Body of pancreas (tissue), 4 donors: ENCODE measurements at regions not wholly inside any gene's neighbourhood (a gene's known extent, or its start where the extent isn't known, plus 50 kb on each side); places are given as distances from the start of the nearest gene placed in this dataset.

ENCODE experiments used
- ATAC-seq: fragments of 150-250 bp; one replicate; pipeline ENCODE4 v1.9.1; 2016
- DNase-seq, 4 donors: peaks; one replicate each; pipeline ENCODE4 v3.0.0-alpha.2; 2019
- H3K27ac ChIP-seq, 4 donors: fragments of 200-600 bp; sonication (generic); 1 replicate in 3 of 4; 2 replicates in 1 of 4; pipeline versions ENCODE4 v1.5.1 to v1.6.1; 2016 to 2019; ENCODE audit warnings: mild to moderate bottlenecking in 1 of 4, mixed read lengths in 1 of 4, moderate library complexity in 1 of 4
- H3K27me3 ChIP-seq, 2 donors: fragments of 200-600 bp; sonication (generic); one replicate each; pipeline ENCODE4 v1.6.0; 2016; ENCODE audit warnings: mild to moderate bottlenecking in 1 of 2
- H3K36me3 ChIP-seq, 2 donors: fragments of 200-600 bp; sonication (generic); replicated peaks in 1 of 2; 2 replicates each; pipeline ENCODE4 v1.5.1; 2016; ENCODE audit warnings: low read depth in 2 of 2; ENCODE audit not compliant: insufficient read depth in 1 of 2
- H3K4me1 ChIP-seq: fragments of 200-600 bp; sonication (generic); one replicate; pipeline ENCODE4 v1.6.0; 2016
- H3K4me3 ChIP-seq, 2 donors: fragments of 200-600 bp; sonication (generic); 1 replicate in 1 of 2; 2 replicates in 1 of 2; pipeline ENCODE4 v1.5.1; 2016 to 2019
- H3K9me3 ChIP-seq, 3 donors: fragments of 200-600 bp; sonication (generic); 1 replicate in 2 of 3; 2 replicates in 1 of 3; pipeline ENCODE4 v1.5.1; 2016
- POLR2A ChIP-seq, 3 donors: fragments of 450-650 bp; IDR thresholded peaks; one replicate each; pipeline ENCODE4 v1.6.1; 2016; ENCODE audit warnings: antibody characterized with exemption in 3 of 3, mild to moderate bottlenecking in 2 of 3
- WGBS, 2 donors: methylation state at CpG; one replicate each; pipeline ENCODE4 v1.1.5; 2017; 5-methylcytosine and 5-hydroxymethylcytosine counted together
- intact Hi-C: fragments of 100-400 bp; cut with DNase I; formaldehyde crosslinking; loops from one replicate; pipeline ENCODE4 v1.15.1; 2023
- TF ChIP-seq, protein P1 (sequence below), 7 experiments: fragments of 450-650 bp in 4 of 7; fragments of 200-600 bp in 3 of 7; sonication (generic) in 3 of 7; IDR thresholded peaks; one replicate each; pipeline ENCODE4 v1.5.1; 2016 to 2019; ENCODE audit warnings: antibody characterized with exemption in 7 of 7

DNA sequence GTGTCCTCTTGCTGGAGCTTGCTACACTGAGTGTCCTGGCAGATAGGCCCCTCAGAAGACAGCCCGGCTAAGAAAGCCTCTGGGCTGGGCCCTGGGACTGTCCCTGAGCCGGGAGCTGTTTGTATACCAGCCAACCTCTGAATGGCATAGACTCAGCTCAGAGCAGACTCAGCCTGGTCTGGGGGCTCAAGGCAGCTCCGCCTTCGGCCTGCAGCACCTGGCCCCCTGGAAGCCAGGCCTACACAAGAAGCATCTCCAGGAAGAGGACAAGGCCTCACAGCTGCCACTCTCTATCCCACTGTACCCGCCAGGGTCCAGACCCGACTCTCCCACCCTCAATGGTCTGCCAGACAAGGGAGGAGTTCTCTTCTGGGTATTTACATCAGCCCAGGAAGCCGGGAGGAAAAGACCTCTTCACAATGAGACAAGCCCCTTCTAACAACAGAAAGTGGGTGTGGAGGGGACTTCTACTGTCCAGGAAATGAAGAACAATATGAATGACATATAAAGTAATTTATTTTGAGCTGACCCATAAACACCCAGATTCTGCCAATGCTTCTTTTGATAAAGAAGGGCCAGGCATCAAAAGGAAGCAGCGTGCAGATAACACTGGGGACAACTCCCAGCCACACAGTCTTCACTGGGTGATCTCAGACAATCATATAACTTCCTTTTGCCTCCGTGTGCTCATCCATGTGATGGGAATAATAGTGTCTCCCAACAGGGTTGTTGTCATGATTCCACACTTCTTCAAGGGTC is 110.2 kb downstream of the TPRA1 start:
- H3K4me1 ChIP-seq = no peaks in the 10 kb centered on the region
- H3K27me3 ChIP-seq = no peaks in the 10 kb centered on the region
- no peak overlapping the region for H3K27ac ChIP-seq
- TF ChIP-seq, protein P1, sequence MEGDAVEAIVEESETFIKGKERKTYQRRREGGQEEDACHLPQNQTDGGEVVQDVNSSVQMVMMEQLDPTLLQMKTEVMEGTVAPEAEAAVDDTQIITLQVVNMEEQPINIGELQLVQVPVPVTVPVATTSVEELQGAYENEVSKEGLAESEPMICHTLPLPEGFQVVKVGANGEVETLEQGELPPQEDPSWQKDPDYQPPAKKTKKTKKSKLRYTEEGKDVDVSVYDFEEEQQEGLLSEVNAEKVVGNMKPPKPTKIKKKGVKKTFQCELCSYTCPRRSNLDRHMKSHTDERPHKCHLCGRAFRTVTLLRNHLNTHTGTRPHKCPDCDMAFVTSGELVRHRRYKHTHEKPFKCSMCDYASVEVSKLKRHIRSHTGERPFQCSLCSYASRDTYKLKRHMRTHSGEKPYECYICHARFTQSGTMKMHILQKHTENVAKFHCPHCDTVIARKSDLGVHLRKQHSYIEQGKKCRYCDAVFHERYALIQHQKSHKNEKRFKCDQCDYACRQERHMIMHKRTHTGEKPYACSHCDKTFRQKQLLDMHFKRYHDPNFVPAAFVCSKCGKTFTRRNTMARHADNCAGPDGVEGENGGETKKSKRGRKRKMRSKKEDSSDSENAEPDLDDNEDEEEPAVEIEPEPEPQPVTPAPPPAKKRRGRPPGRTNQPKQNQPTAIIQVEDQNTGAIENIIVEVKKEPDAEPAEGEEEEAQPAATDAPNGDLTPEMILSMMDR (IDR thresholded peaks at IDR 0.05) = no peak
- no peak for TF ChIP-seq POLR2A (IDR thresholded peaks at IDR 0.05)
- WGBS, 2 donors = 75 to 79% methylated on average over 4 to 9 of the region's 9 CpGs
- H3K4me3 ChIP-seq = no peak overlapping the region
- ATAC-seq (no peak), DNase-seq (no peak)
- intact Hi-C loops = no loop called here
- no peaks in the 10 kb centered on the region for H3K9me3 ChIP-seq
- H3K36me3 ChIP-seq = no peaks in the 10 kb centered on the region

DNA sequence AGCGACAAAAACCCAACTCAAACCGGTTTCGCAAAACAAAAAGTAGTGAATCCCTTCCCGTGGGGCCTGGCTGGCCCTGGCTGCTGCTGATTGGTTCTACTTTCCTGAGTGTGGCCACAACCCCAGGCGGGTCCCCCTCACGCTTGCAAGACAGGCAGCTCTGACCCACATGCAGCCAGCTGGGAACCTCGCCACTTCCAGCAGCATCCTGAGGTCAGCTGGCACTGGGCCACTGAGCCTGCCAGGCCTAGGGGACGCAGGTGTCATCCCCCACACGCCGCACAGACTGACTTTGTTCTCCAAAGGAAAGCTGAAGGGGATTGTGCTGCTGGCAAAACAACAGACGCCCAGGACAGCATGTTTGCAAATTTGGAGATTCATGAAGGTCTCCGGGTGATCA is 111.1 kb downstream of the TPRA1 start:
- no peaks in the 10 kb centered on the region for H3K27me3 ChIP-seq
- no peaks in the 10 kb centered on the region for H3K9me3 ChIP-seq
- ATAC-seq (no peak), DNase-seq (no peak)
- H3K4me3 ChIP-seq = no peak overlapping the region
- intact Hi-C loops = no loop called here
- no peak overlapping the region for H3K27ac ChIP-seq
- 70 to 71% methylated on average over 11 to 12 of the region's 12 CpGs for WGBS, 2 donors
- H3K36me3 ChIP-seq = no peaks in the 10 kb centered on the region
- no peaks in the 10 kb centered on the region for H3K4me1 ChIP-seq
- TF ChIP-seq, protein P1 (IDR thresholded peaks at IDR 0.05) = no peak
- TF ChIP-seq POLR2A (IDR thresholded peaks at IDR 0.05) = no peak

DNA sequence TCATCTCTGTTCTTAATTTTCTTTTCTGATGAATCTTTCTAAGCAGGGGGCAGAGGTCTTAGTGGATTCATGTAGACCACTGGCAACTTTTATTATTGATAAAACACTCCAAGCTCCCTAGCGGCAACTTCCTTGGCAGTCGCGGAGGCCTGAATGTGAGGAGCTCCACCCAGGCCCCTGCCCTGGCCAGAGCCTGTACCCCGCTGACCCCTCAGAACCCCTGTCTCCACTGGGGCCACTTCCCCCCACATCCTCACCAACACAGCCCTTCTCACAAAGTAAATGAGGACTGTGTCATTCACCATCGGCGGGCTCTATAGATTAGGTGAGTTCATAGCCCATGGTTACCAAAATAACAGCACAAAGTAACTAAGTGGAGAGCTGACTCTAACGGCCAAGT is 111.6 kb downstream of the TPRA1 start:
- no peak for TF ChIP-seq POLR2A (IDR thresholded peaks at IDR 0.05)
- TF ChIP-seq, protein P1 (IDR thresholded peaks at IDR 0.05) = no peak
- Histone ChIP-seq H3K9me3 (no peaks in the 10 kb centered on the region), H3K36me3 (no peaks in the 10 kb centered on the region), H3K27ac (no peak overlapping the region), H3K4me3 (no peak overlapping the region), H3K27me3 (no peaks in the 10 kb centered on the region), H3K4me1 (no peaks in the 10 kb centered on the region)
- WGBS, 2 donors = 86% methylated on average over 7 of the region's 7 CpGs
- DNase-seq (no peak), ATAC-seq (no peak)
- intact Hi-C loops = no loop called here

DNA sequence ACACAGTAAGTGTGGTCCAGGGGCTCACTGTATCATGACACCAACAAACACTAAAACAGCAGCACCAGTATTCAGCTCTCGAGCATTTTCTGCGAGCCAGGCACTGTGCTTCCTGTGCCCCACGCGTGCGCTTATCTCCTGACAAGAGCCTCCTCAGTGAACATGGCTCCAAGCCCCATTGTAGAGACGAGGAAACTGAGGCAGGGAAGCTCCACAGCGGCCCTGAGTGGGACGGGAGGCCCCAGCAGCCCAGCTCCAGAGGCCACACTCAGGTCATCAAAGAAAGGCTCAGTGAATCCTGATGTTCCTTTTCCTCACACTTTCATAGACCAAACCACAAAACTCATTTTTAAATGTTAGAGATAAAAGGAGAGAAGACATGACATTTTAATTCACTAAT is 113.1 kb downstream of the TPRA1 start:
- H3K36me3 ChIP-seq = no peaks in the 10 kb centered on the region
- WGBS, 2 donors = 59 to 77% methylated on average over 8 of the region's 8 CpGs
- ATAC-seq (no peak), DNase-seq (no peak)
- H3K4me1 ChIP-seq = no peaks in the 10 kb centered on the region
- intact Hi-C loops = no loop called here
- no peak for TF ChIP-seq POLR2A (IDR thresholded peaks at IDR 0.05)
- TF ChIP-seq, protein P1 (IDR thresholded peaks at IDR 0.05) = no peak
- H3K4me3 ChIP-seq = no peak overlapping the region
- H3K27me3 ChIP-seq = no peaks in the 10 kb centered on the region
- H3K9me3 ChIP-seq = no peaks in the 10 kb centered on the region
- H3K27ac ChIP-seq = no peak overlapping the region

DNA sequence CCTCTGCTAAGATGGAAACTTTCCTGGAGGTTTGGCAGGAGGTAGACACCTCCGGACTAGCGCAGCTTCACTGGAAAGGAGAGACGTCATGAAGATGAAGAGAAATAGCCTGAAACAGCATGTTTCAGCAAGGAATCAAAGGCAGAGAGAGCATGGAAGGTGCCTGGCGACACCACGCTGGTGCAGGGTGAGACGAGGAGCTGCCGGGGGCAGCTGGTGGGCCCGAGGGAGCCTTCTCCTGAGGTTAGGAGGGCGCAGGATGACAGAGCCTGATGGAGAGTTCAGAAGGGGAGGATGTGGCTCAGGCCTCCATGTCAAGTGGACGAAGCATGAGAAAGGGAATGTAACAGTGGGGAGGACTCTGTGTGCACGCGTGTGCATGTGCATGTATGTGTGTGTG is 113.6 kb downstream of the TPRA1 start:
- Histone ChIP-seq H3K36me3 (no peaks in the 10 kb centered on the region), H3K27me3 (no peaks in the 10 kb centered on the region), H3K9me3 (no peaks in the 10 kb centered on the region), H3K4me3 (no peak overlapping the region), H3K27ac (no peak overlapping the region), H3K4me1 (no peaks in the 10 kb centered on the region)
- ATAC-seq (no peak), DNase-seq (no peak)
- TF ChIP-seq, protein P1 (IDR thresholded peaks at IDR 0.05) = no peak
- no peak for TF ChIP-seq POLR2A (IDR thresholded peaks at IDR 0.05)
- 72 to 76% methylated on average over 12 of the region's 12 CpGs for WGBS, 2 donors
- intact Hi-C loops = no loop called here
